BLaER1 treated with 17β-estradiol and CSF1 and Interleukin-3, amounts not matched to agents 10 nM and 100 nM (cell line): ENCODE measurements at regions not wholly inside any gene's neighbourhood (a gene's known extent, or its start where the extent isn't known, plus 50 kb on each side); places are given as distances from the start of the nearest gene placed in this dataset.

Experiments
- H3K27ac ChIP-seq, 11 experiments: shearing (Covaris generic); formaldehyde crosslinking; 2 replicates each; pipeline ENCODE4 v1.8.1; 2022
- H3K27me3 ChIP-seq, 11 experiments: shearing (Covaris generic); formaldehyde crosslinking; 2 replicates each; pipeline ENCODE4 v1.8.1; 2022
- H3K36me3 ChIP-seq, 11 experiments: shearing (Covaris generic); formaldehyde crosslinking; 2 replicates each; pipeline ENCODE4 v1.8.1; 2022
- H3K4me1 ChIP-seq, 10 experiments: shearing (Covaris generic); formaldehyde crosslinking; 2 replicates each; pipeline ENCODE4 v1.8.1; 2022
- H3K4me2 ChIP-seq, 11 experiments: shearing (Covaris generic); formaldehyde crosslinking; 2 replicates each; pipeline ENCODE4 v1.8.1; 2022
- H3K4me3 ChIP-seq, 10 experiments: shearing (Covaris generic); formaldehyde crosslinking; 2 replicates each; pipeline ENCODE4 v1.8.1; 2022
- H3K9ac ChIP-seq, 11 experiments: shearing (Covaris generic); formaldehyde crosslinking; 2 replicates each; pipeline ENCODE4 v1.8.1; 2022
- H3K9me3 ChIP-seq, 11 experiments: shearing (Covaris generic); formaldehyde crosslinking; replicated peaks in 1 of 11; 2 replicates each; pipeline ENCODE4 v1.8.1; 2022
- H4K20me1 ChIP-seq, 11 experiments: shearing (Covaris generic); formaldehyde crosslinking; 2 replicates each; pipeline ENCODE4 v1.8.1; 2022
- Cebpa-rat ChIP-seq, 11 experiments: shearing (Covaris generic); IDR thresholded peaks; 2 replicates each; pipeline ENCODE4 v1.8.1; 2022

- H3K36me3 ChIP-seq, result no peaks in the 10 kb centered on the region
- peaks cover 0 to 9% (median 0%) of the 10 kb centered on the region in 11 experiments; a peak in 1 of 22 replicates for H3K9me3 ChIP-seq
Observed at GRCh38 chr13:70390064-70390463, 281.8 kb upstream of the KLHL1 start.

GRCh38 chr13:70388935-70389334 is 280.7 kb upstream of the KLHL1 start:
- Histone ChIP-seq H3K27me3 (no peaks in the 10 kb centered on the region), H3K36me3 (no peaks in the 10 kb centered on the region), H3K4me2 (no peak overlapping the region), H3K9me3 (peaks cover 0 to 9% (median 0%) of the 10 kb centered on the region in 11 experiments; a peak in 1 of 22 replicates), H3K27ac (no peak overlapping the region), H3K4me1 (no peaks in the 10 kb centered on the region), H4K20me1 (no peaks in the 10 kb centered on the region), H3K9ac (no peak overlapping the region), H3K4me3 (no peak overlapping the region)
- no peak for TF ChIP-seq Cebpa-rat (IDR thresholded peaks at IDR 0.05)

More at GRCh38 chr13:70390064-70390463, 281.8 kb upstream of the KLHL1 start:
- no peak overlapping the region for H3K27ac ChIP-seq
- H4K20me1 ChIP-seq, result no peaks in the 10 kb centered on the region
- no peak for TF ChIP-seq Cebpa-rat (IDR thresholded peaks at IDR 0.05)
- H3K9ac ChIP-seq, result no peak overlapping the region
- no peak overlapping the region for H3K4me2 ChIP-seq
- no peaks in the 10 kb centered on the region for H3K27me3 ChIP-seq
- H3K4me1 ChIP-seq, result no peaks in the 10 kb centered on the region
- H3K4me3 ChIP-seq, result no peak overlapping the region

GRCh38 chr13:70386919-70387318 is 278.7 kb upstream of the KLHL1 start:
- no peak for TF ChIP-seq Cebpa-rat (IDR thresholded peaks at IDR 0.05)
- H3K9ac ChIP-seq, result no peak overlapping the region
- no peaks in the 10 kb centered on the region for H4K20me1 ChIP-seq
- H3K27ac ChIP-seq, result no peak overlapping the region
- H3K27me3 ChIP-seq, result no peaks in the 10 kb centered on the region
- H3K4me2 ChIP-seq, result no peak overlapping the region
- H3K4me1 ChIP-seq, result no peaks in the 10 kb centered on the region
- H3K9me3 ChIP-seq, result peaks cover 0 to 9% (median 0%) of the 10 kb centered on the region in 11 experiments; a peak in 1 of 22 replicates
- H3K36me3 ChIP-seq, result no peaks in the 10 kb centered on the region
- no peak overlapping the region for H3K4me3 ChIP-seq

GRCh38 chr13:70385852-70386251 is 277.6 kb upstream of the KLHL1 start:
- peaks cover 0 to 9% (median 0%) of the 10 kb centered on the region in 11 experiments; a peak in 1 of 22 replicates for H3K9me3 ChIP-seq
- TF ChIP-seq Cebpa-rat (IDR thresholded peaks at IDR 0.05), result no peak

GRCh38 chr13:70384156-70384555 is 275.9 kb upstream of the KLHL1 start:
- Histone ChIP-seq H3K4me3 (no peak overlapping the region), H3K9ac (no peak overlapping the region), H3K4me2 (no peak overlapping the region), H3K27me3 (no peaks in the 10 kb centered on the region), H3K4me1 (no peaks in the 10 kb centered on the region), H3K36me3 (no peaks in the 10 kb centered on the region), H4K20me1 (no peaks in the 10 kb centered on the region), H3K27ac (no peak overlapping the region), H3K9me3 (peaks cover 0 to 9% (median 0%) of the 10 kb centered on the region in 11 experiments; a peak in 1 of 22 replicates)
- TF ChIP-seq Cebpa-rat (IDR thresholded peaks at IDR 0.05), result no peak

More at GRCh38 chr13:70385852-70386251, 277.6 kb upstream of the KLHL1 start:
- no peak overlapping the region for H3K27ac ChIP-seq
- no peaks in the 10 kb centered on the region for H4K20me1 ChIP-seq
- H3K4me2 ChIP-seq, result no peak overlapping the region
- H3K27me3 ChIP-seq, result no peaks in the 10 kb centered on the region
- no peaks in the 10 kb centered on the region for H3K4me1 ChIP-seq
- H3K9ac ChIP-seq, result no peak overlapping the region
- H3K36me3 ChIP-seq, result no peaks in the 10 kb centered on the region
- no peak overlapping the region for H3K4me3 ChIP-seq

- no peak overlapping the region for H3K9ac ChIP-seq
- no peak overlapping the region for H3K4me2 ChIP-seq
- H4K20me1 ChIP-seq, result no peaks in the 10 kb centered on the region
- H3K4me3 ChIP-seq, result no peak overlapping the region
- TF ChIP-seq Cebpa-rat (IDR thresholded peaks at IDR 0.05), result no peak
- no peaks in the 10 kb centered on the region for H3K36me3 ChIP-seq
- H3K27ac ChIP-seq, result no peak overlapping the region
- H3K9me3 ChIP-seq, result peaks cover 0 to 6% (median 0%) of the 10 kb centered on the region in 11 experiments; a peak in 1 of 22 replicates
- no peaks in the 10 kb centered on the region for H3K27me3 ChIP-seq
- no peaks in the 10 kb centered on the region for H3K4me1 ChIP-seq
Observed at GRCh38 chr13:70380809-70381208, 272.6 kb upstream of the KLHL1 start.

- H3K4me3 ChIP-seq, result no peak overlapping the region
- no peaks in the 10 kb centered on the region for H3K4me1 ChIP-seq
Observed at GRCh38 chr13:70375718-70376117, 267.5 kb upstream of the KLHL1 start.

GRCh38 chr13:70370924-70371323 is 262.7 kb upstream of the KLHL1 start:
- Histone ChIP-seq H3K4me1 (no peaks in the 10 kb centered on the region), H3K9ac (no peak overlapping the region), H3K4me3 (no peak overlapping the region), H3K27ac (no peak overlapping the region), H3K4me2 (no peak overlapping the region), H3K36me3 (no peaks in the 10 kb centered on the region), H4K20me1 (no peaks in the 10 kb centered on the region), H3K27me3 (no peaks in the 10 kb centered on the region), H3K9me3 (no peaks in the 10 kb centered on the region)
- no peak for TF ChIP-seq Cebpa-rat (IDR thresholded peaks at IDR 0.05)

More at GRCh38 chr13:70375718-70376117, 267.5 kb upstream of the KLHL1 start:
- no peaks in the 10 kb centered on the region for H3K36me3 ChIP-seq
- no peak overlapping the region for H3K4me2 ChIP-seq
- no peaks in the 10 kb centered on the region for H4K20me1 ChIP-seq
- no peak overlapping the region for H3K27ac ChIP-seq
- H3K27me3 ChIP-seq, result no peaks in the 10 kb centered on the region
- H3K9me3 ChIP-seq, result no peaks in the 10 kb centered on the region
- no peak for TF ChIP-seq Cebpa-rat (IDR thresholded peaks at IDR 0.05)
- H3K9ac ChIP-seq, result no peak overlapping the region

- H4K20me1 ChIP-seq, result no peaks in the 10 kb centered on the region
- H3K9me3 ChIP-seq, result no peaks in the 10 kb centered on the region
- no peak overlapping the region for H3K9ac ChIP-seq
- H3K27ac ChIP-seq, result no peak overlapping the region
- no peak overlapping the region for H3K4me3 ChIP-seq
- H3K36me3 ChIP-seq, result no peaks in the 10 kb centered on the region
- no peaks in the 10 kb centered on the region for H3K27me3 ChIP-seq
- no peak for TF ChIP-seq Cebpa-rat (IDR thresholded peaks at IDR 0.05)
- H3K4me1 ChIP-seq, result no peaks in the 10 kb centered on the region
- no peak overlapping the region for H3K4me2 ChIP-seq
Observed at GRCh38 chr13:70366720-70367119, 258.5 kb upstream of the KLHL1 start.

GRCh38 chr13:70363991-70364390 is 255.7 kb upstream of the KLHL1 start:
- Histone ChIP-seq H3K9me3 (no peaks in the 10 kb centered on the region), H4K20me1 (no peaks in the 10 kb centered on the region), H3K4me1 (no peaks in the 10 kb centered on the region), H3K27me3 (no peaks in the 10 kb centered on the region), H3K4me3 (no peak overlapping the region), H3K4me2 (no peak overlapping the region), H3K9ac (no peak overlapping the region), H3K36me3 (no peaks in the 10 kb centered on the region), H3K27ac (no peak overlapping the region)
- no peak for TF ChIP-seq Cebpa-rat (IDR thresholded peaks at IDR 0.05)
